CD14-positive monocyte (primary cell): ENCODE measurements at regions not wholly inside any gene's neighbourhood (a gene's known extent, or its start where the extent isn't known, plus 50 kb on each side); places are given as distances from the start of the nearest gene placed in this dataset.

Experiments used
- DNase-seq, 3 donors: peaks; one replicate each; pipeline ENCODE4 v3.0.0-alpha.2; 2011 to 2022
- H2AFZ ChIP-seq: 2 replicates; pipeline ENCODE4 v1.6.0; 2012; ENCODE audit warnings: mild to moderate bottlenecking, low read depth, low read length, inconsistent platforms; ENCODE audit not compliant: insufficient read depth, poor library complexity, severe bottlenecking
- H3K27ac ChIP-seq, 2 donors: 1 replicate in 1 of 2; 2 replicates in 1 of 2; pipeline ENCODE4 v1.5.1; 2012 to 2013; ENCODE audit warnings: low read length in 2 of 2, control low read depth in 1 of 2, inconsistent platforms in 1 of 2, low read depth in 1 of 2, mild to moderate bottlenecking in 1 of 2
- H3K27me3 ChIP-seq, 2 donors: one replicate each; pipeline versions ENCODE4 v1.6.0 to v1.6.1; 2011 to 2013; ENCODE audit warnings: low read length in 2 of 2; ENCODE audit not compliant: control insufficient read depth in 2 of 2, insufficient read depth in 2 of 2
- H3K36me3 ChIP-seq, 2 donors: replicated peaks in 1 of 2; 1 replicate in 1 of 2; 2 replicates in 1 of 2; pipeline versions ENCODE4 v1.5.1 to v1.6.1; 2012 to 2013; ENCODE audit warnings: low read length in 2 of 2, control low read depth in 1 of 2, inconsistent platforms in 1 of 2, mild to moderate bottlenecking in 1 of 2; ENCODE audit not compliant: insufficient read depth in 2 of 2, control insufficient read depth in 1 of 2
- H3K4me1 ChIP-seq, 2 donors: 1 replicate in 1 of 2; 2 replicates in 1 of 2; pipeline versions ENCODE4 v1.5.1 to v1.6.1; 2012 to 2013; ENCODE audit warnings: low read length in 2 of 2, control low read depth in 1 of 2, inconsistent platforms in 1 of 2, mild to moderate bottlenecking in 1 of 2, moderate library complexity in 1 of 2; ENCODE audit not compliant: insufficient read depth in 2 of 2, control insufficient read depth in 1 of 2
- H3K4me2 ChIP-seq: replicated peaks from 2 replicates; pipeline ENCODE3; 2012; ENCODE audit warnings: low read length, moderate library complexity, mild to moderate bottlenecking; ENCODE audit not compliant: poor library complexity, severe bottlenecking; ENCODE audit errors: extremely low read depth
- H3K4me3 ChIP-seq, 3 experiments: fragments of 200-600 bp in 1 of 3; sonication (generic) in 1 of 3; replicated peaks in 1 of 3; 1 replicate in 2 of 3; 2 replicates in 1 of 3; pipeline ENCODE4 v1.5.1; 2011 to 2013; ENCODE audit warnings: low read length in 3 of 3, mild to moderate bottlenecking in 3 of 3, control low read depth in 2 of 3, low read depth in 2 of 3, inconsistent platforms in 1 of 3, moderate library complexity in 1 of 3
- H3K79me2 ChIP-seq: 2 replicates; pipeline ENCODE4 v1.6.0; 2012; ENCODE audit warnings: mild to moderate bottlenecking, control low read depth, inconsistent platforms, low read length, moderate library complexity; ENCODE audit not compliant: insufficient read depth
- H3K9ac ChIP-seq: 2 replicates; pipeline ENCODE4 v1.6.0; 2017; ENCODE audit warnings: low read length, mild to moderate bottlenecking; ENCODE audit not compliant: insufficient read depth, poor library complexity, severe bottlenecking
- H3K9me3 ChIP-seq, 2 donors: replicated peaks in 1 of 2; 1 replicate in 1 of 2; 2 replicates in 1 of 2; pipeline versions ENCODE4 v1.5.1 to v1.6.1; 2012 to 2013; ENCODE audit warnings: low read length in 2 of 2, control low read depth in 1 of 2; ENCODE audit not compliant: control insufficient read depth in 1 of 2, insufficient read depth in 1 of 2
- H4K20me1 ChIP-seq: 2 replicates; pipeline ENCODE4 v1.6.0; 2012; ENCODE audit warnings: mild to moderate bottlenecking, low read length, control low read depth, moderate library complexity; ENCODE audit not compliant: insufficient read depth
- H3K27ac Mint-ChIP-seq, 7 donors: one replicate each; pipeline ENCODE4 v1.8.0; 2020; ENCODE audit warnings: mild to moderate bottlenecking in 7 of 7, mixed read lengths in 7 of 7, moderate library complexity in 6 of 7, inconsistent platforms in 2 of 7
- H3K27me3 Mint-ChIP-seq, 3 donors: one replicate each; pipeline ENCODE4 v1.8.0; 2021 to 2022; ENCODE audit warnings: low read depth in 3 of 3, mild to moderate bottlenecking in 3 of 3, mixed read lengths in 3 of 3, moderate library complexity in 3 of 3, inconsistent platforms in 1 of 3
- H3K36me3 Mint-ChIP-seq, 2 donors: one replicate each; pipeline ENCODE4 v1.8.0; 2020; ENCODE audit warnings: mixed read lengths in 2 of 2, inconsistent platforms in 1 of 2, mild to moderate bottlenecking in 1 of 2
- H3K4me1 Mint-ChIP-seq: one replicate; pipeline ENCODE4 v1.8.0; 2020; ENCODE audit warnings: mild to moderate bottlenecking, mixed read lengths
- H3K4me3 Mint-ChIP-seq, 2 donors: one replicate each; pipeline ENCODE4 v1.8.0; 2020; ENCODE audit warnings: mild to moderate bottlenecking in 2 of 2, mixed read lengths in 2 of 2, moderate library complexity in 1 of 2
- H3K9me3 Mint-ChIP-seq, 7 donors: one replicate each; pipeline ENCODE4 v1.8.0; 2020 to 2022; ENCODE audit warnings: mixed read lengths in 7 of 7, mild to moderate bottlenecking in 6 of 7, moderate library complexity in 6 of 7, inconsistent platforms in 2 of 7
- CTCF ChIP-seq: fragments of 200-600 bp; IDR thresholded peaks from one replicate; pipeline ENCODE4 v1.8.0; 2022; ENCODE audit warnings: antibody characterized with exemption, mild to moderate bottlenecking
- WGBS: methylation state at CpG from one replicate; pipeline ENCODE4 v1.1.5; 2013; ENCODE audit warnings: missing lambda C conversion rate; ENCODE audit not compliant: insufficient coverage; 5-methylcytosine and 5-hydroxymethylcytosine counted together
- intact Hi-C, 2 donors: fragments of 100-400 bp; cut with micrococcal nuclease; formaldehyde crosslinking; loops; one replicate each; pipeline versions ENCODE4 v1.15.0 to v1.15.1; 2023

- no peaks in the 10 kb centered on the region for H4K20me1 ChIP-seq
- H3K27ac ChIP-seq = no peak overlapping the region
- H2AFZ ChIP-seq = no peak overlapping the region
- H3K36me3 ChIP-seq = no peaks in the 10 kb centered on the region
- no peak for TF ChIP-seq CTCF
- no peaks in the 10 kb centered on the region for H3K9me3 ChIP-seq
- no peak overlapping the region for H3K4me3 Mint-ChIP-seq
- no peak overlapping the region for H3K27ac Mint-ChIP-seq
- no CpG with 5 or more reads among the region's 2 CpGs for WGBS
- no peak overlapping the region for H3K9ac ChIP-seq
- no peaks in the 10 kb centered on the region for H3K4me1 Mint-ChIP-seq
- intact Hi-C loops = no loop called here
- no peaks in the 10 kb centered on the region for H3K79me2 ChIP-seq
- H3K4me1 ChIP-seq = no peaks in the 10 kb centered on the region
- no peak overlapping the region for H3K4me2 ChIP-seq
- peaks cover 0 to 2% (median 0%) of the 10 kb centered on the region in 3 donors for H3K27me3 Mint-ChIP-seq
- peaks cover 2 to 12% (median 5%) of the 10 kb centered on the region in 7 donors for H3K9me3 Mint-ChIP-seq
- no peaks in the 10 kb centered on the region for H3K36me3 Mint-ChIP-seq
- no peak overlapping the region for H3K4me3 ChIP-seq
- no peaks in the 10 kb centered on the region for H3K27me3 ChIP-seq
- no peak for DNase-seq
Observed at GRCh38 chr13:76533251-76533650, 353.0 kb downstream of the KCTD12 start.

GRCh38 chr13:76527041-76527440, 359.2 kb downstream of the KCTD12 start:
- Histone ChIP-seq H3K79me2 (no peaks in the 10 kb centered on the region), H3K27ac (no peak overlapping the region), H3K9ac (no peak overlapping the region), H3K9me3 (no peaks in the 10 kb centered on the region), H3K27me3 (peaks cover 0 to 4% of the 10 kb centered on the region in 2 donors), H3K4me2 (no peak overlapping the region), H2AFZ (no peak overlapping the region), H3K36me3 (no peaks in the 10 kb centered on the region), H3K4me1 (no peaks in the 10 kb centered on the region), H4K20me1 (no peaks in the 10 kb centered on the region), H3K4me3 (no peak overlapping the region)
- intact Hi-C loops = no loop called here
- no peaks in the 10 kb centered on the region for H3K36me3 Mint-ChIP-seq
- peaks cover 0 to under 1% (median 0%) of the 10 kb centered on the region in 7 donors for H3K9me3 Mint-ChIP-seq
- no peak overlapping the region for H3K27ac Mint-ChIP-seq
- TF ChIP-seq CTCF = no peak
- H3K4me3 Mint-ChIP-seq = no peak overlapping the region
- no peaks in the 10 kb centered on the region for H3K4me1 Mint-ChIP-seq
- no peak for DNase-seq
- H3K27me3 Mint-ChIP-seq = peaks cover 0 to 2% (median 0%) of the 10 kb centered on the region in 3 donors
